Omental fat pad (tissue), 3 donors: ENCODE measurements at regions not wholly inside any gene's neighbourhood (a gene's known extent, or its start where the extent isn't known, plus 50 kb on each side); places are given as distances from the start of the nearest gene placed in this dataset.

Experiments
- ATAC-seq: fragments of 150-250 bp; one replicate; pipeline ENCODE4 v1.9.1; 2016; ENCODE audit warnings: mild to moderate bottlenecking, moderate library complexity; ENCODE audit not compliant: low FRiP score
- DNase-seq: peaks from one replicate; pipeline ENCODE4 v3.0.0-alpha.2; 2019; ENCODE audit warnings: low spot score
- TF ChIP-seq, protein P1 (sequence below), 3 donors: fragments of 450-650 bp; IDR thresholded peaks; one replicate each; pipeline ENCODE4 v1.5.1; 2016 to 2017; ENCODE audit warnings: antibody characterized with exemption in 3 of 3, mild to moderate bottlenecking in 3 of 3, moderate library complexity in 2 of 3

DNA sequence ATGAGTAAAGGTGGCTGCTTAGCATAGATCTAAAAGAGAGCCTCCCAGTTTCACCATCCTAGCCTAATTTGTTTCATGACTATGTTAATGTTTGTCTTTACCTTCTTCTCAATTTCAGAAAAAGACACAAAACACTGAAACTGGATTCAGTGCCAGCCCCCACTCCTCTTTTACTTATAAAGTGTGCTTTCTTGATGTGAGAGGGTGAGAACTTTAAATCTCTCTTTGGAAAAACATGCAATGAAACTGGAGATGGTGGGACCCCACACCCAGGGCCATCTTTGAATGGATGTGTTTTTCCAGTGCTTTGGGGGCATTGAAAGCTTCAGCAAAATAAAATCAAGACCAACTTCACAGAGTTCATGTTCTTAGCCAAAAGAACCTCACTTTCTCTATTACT lies 185.9 kb downstream of the CYRIA start:
- TF ChIP-seq, protein P1, sequence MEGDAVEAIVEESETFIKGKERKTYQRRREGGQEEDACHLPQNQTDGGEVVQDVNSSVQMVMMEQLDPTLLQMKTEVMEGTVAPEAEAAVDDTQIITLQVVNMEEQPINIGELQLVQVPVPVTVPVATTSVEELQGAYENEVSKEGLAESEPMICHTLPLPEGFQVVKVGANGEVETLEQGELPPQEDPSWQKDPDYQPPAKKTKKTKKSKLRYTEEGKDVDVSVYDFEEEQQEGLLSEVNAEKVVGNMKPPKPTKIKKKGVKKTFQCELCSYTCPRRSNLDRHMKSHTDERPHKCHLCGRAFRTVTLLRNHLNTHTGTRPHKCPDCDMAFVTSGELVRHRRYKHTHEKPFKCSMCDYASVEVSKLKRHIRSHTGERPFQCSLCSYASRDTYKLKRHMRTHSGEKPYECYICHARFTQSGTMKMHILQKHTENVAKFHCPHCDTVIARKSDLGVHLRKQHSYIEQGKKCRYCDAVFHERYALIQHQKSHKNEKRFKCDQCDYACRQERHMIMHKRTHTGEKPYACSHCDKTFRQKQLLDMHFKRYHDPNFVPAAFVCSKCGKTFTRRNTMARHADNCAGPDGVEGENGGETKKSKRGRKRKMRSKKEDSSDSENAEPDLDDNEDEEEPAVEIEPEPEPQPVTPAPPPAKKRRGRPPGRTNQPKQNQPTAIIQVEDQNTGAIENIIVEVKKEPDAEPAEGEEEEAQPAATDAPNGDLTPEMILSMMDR (IDR thresholded peaks at IDR 0.05): no peak
- ATAC-seq (no peak), DNase-seq (no peak)

DNA sequence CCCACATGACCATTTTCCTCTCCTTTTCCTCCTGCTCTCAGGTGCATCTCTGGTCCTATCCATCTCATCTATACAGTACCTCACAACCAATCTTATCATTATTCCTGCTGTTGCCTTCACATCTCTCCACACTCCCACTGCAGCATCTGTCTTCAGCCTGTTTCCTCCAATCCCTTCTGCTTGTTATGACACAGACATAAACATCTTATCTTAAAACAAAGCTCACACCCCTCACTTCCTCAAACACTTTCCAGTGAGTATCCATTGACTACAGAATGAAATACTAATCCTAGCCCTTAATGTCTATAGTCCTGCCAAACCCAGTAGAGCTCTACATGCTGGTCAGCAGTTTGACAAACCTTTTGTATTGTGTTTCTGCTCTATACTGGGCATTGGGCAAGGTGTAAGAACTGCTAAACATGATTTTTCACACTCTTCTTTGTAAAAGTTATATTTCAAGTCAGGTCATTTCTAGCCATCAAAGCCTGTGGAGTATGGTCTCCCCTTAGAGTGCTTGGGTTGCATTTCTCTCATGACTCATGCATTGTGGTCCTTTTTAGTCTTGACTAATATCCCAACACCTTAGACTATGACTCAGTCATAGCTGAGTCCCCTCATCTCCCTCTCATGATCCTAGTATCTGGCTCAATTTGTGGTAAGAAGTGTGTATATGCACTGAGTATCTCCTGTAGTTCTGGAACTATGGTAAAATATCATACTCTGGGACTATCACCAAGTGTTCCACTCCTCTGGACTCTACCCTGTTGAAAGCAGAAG lies 187.0 kb downstream of the CYRIA start:
- TF ChIP-seq, protein P1 (IDR thresholded peaks at IDR 0.05): no peak
- no peak for DNase-seq
- ATAC-seq: no peak

DNA sequence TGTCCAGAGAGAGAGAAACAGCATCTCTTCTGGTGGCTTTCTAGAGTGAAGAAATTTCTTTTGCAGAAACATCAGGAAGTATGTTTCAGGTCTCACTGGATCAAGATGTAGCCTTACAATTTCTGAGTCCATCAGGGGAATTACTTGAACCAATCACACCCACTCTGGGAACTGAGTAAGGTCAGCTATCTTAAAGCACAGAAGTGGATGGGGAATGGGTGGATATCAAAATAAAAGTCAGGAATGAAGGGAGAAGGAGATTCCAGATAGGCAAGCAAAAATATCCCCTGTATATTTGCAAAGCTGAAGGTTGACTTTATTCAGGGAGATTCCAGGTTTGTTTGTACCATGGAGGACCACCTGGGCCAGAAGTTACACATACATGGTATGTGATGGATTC lies 188.0 kb downstream of the CYRIA start:
- no peak for ATAC-seq
- TF ChIP-seq, protein P1 (IDR thresholded peaks at IDR 0.05): no peak
- DNase-seq: no peak

DNA sequence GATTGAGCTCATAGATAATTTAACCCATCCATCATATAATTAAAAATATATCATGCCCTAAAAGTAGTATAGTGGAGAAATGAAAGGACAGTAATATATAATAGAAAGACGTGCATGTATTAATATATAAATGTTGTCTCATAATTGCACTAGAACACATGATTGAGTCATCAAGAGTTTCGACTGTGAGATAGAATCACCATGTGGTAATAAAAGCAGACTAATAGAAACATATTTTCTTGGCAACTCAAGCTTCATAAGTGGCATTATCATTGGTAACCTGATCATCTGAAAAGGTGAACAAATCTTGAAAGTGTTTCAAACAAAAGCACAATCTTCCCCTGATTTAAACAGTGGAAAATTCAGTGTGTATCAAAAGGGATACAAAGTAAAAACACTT lies 188.8 kb downstream of the CYRIA start:
- ATAC-seq (no peak), DNase-seq (no peak)
- TF ChIP-seq, protein P1 (IDR thresholded peaks at IDR 0.05): no peak

DNA sequence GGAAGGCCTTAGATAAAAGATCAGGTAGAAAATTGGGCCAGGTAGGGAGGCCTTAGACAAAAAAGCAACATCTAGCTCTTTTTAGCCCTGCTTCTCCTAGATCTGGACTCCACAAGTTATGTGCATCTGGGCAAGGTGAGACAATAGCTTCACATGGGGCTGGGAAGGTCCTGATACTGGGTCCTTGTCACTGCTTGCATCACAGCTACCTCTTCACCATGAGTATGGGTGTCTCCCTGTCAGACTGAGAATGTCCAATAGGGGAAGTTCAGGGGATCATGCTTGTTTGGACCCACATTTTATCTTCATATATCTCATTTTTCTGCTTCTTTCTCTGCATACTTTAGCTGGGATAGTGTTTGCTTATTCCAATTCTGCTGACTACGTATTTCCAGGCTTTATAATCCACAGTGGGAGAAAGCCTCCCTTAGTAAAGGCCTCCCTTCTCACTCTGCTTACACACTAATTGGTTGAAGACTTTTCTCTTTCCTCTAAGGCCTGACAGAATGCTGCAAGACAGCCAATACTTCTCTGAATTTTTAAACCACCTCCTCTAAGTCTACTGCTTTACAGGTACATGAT lies 189.6 kb downstream of the CYRIA start:
- TF ChIP-seq, protein P1 (IDR thresholded peaks at IDR 0.05): no peak
- DNase-seq: no peak
- ATAC-seq: no peak

DNA sequence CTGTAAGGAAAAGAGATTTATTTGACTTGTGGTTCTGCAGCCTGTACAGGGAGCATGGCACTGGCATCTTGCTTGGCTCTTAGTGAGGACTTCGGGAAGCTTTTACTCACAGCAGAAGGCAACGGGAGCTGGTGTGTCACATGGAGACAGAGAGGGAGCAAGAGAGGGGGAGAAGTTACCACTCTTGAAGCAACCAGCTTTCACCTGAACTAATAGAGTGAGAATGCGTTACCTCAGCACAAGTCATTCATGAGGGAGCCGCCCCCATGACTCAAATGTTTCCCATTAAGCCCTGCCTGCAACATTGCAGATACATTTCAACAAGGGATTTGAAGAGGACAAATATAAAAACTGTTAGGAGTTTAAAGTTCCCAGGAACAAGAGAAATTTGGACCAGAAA lies 190.0 kb downstream of the CYRIA start:
- ATAC-seq: no peak
- no peak for DNase-seq
- TF ChIP-seq, protein P1 (IDR thresholded peaks at IDR 0.05): no peak

DNA sequence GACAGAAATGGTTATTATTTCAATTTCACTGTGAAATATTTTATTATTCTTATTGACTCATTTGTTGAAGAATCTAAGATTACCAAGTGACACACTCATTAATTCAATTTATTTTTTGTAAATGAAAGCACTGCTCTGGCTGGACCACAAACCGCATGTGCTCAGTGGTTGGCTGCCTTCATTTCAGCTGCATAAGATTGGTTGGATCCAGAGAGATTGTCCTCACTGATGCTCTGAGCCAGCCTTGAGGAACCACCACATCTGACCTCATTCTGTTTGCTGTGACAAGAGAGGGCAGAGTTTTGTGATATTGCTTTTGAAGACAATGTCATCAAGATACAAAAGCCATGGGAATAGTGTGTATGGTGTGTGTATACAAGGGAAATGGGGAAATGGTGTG lies 192.1 kb downstream of the CYRIA start:
- TF ChIP-seq, protein P1 (IDR thresholded peaks at IDR 0.05): no peak
- no peak for DNase-seq
- no peak for ATAC-seq
